ENCODE measurements at regions not wholly inside any gene's neighbourhood (a gene's known extent, or its start where the extent isn't known, plus 50 kb on each side); places are given as distances from the start of the nearest gene placed in this dataset.

- no peak for TF ChIP-seq BCL6B (tag by site-specific recombination; IDR thresholded peaks at IDR 0.05)
- TF ChIP-seq, protein P1, sequence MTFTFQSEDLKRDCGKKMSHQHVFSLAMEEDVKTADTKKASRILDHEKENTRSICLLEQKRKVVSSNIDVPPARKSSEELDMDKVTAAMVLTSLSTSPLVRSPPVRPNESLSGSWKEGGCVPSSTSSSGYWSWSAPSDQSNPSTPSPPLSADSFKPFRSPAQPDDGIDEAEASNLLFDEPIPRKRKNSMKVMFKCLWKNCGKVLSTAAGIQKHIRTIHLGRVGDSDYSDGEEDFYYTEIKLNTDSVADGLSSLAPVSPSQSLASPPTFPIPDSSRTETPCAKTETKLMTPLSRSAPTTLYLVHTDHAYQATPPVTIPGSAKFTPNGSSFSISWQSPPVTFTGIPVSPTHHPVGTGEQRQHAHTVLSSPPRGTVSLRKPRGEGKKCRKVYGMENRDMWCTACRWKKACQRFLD (tag by site-specific recombination; IDR thresholded peaks at IDR 0.05), result no peak
- TF ChIP-seq BCL11A (tag by site-specific recombination; IDR thresholded peaks at IDR 0.05; ENCODE audit: low read depth), result no peak
- CTCF ChIA-PET, result interaction anchor here (1.0 kb wide), 1 partner anchor 40 kb away, joined by 3 read pairs; no protein-coding TSS in a partner anchor
- H3K9me3 ChIP-seq (ENCODE audit: control insufficient read depth, insufficient read depth, low read depth, low read length), result no peaks in the 10 kb centered on the region
- POLR2A ChIA-PET, result no interaction called here
- no peaks in the 10 kb centered on the region for H3K4me1 ChIP-seq (ENCODE audit: control insufficient read depth, insufficient read depth, low read length)
- H3K27ac ChIP-seq (ENCODE audit: extremely low read depth, low read depth, low read length), result no peak overlapping the region
- H3K4me3 ChIP-seq (ENCODE audit: low read depth, low read length), result no peak overlapping the region
- no peaks in the 10 kb centered on the region for H3K36me3 ChIP-seq (ENCODE audit: control insufficient read depth in 2 of 2, insufficient read depth in 1 of 2, low read length in 2 of 2)
Observed at GRCh38 chr4:77268108-77268507, 111.1 kb downstream of the CCNG2 start.

DNA sequence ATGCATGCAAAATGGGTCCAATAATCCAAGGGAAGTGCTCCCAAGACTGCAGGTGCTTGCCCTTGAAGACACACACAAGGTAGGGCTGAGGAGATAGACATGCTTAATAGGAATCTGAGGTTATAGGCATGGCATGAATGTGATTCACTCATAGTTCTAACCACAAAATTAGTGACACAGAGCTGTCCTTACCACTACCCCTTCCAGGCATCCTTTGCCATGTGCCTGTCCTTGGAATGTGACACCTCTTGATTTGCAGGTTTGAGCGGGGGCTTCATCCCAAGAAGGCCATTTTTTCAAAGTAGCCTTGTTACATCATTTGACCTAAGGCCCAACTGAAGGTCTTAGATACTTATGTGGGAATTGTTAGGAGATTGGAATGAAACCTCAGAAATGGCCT is 112.5 kb downstream of the CCNG2 start:
- no peaks in the 10 kb centered on the region for H3K4me1 ChIP-seq (ENCODE audit: control insufficient read depth, insufficient read depth, low read length)
- no peak for TF ChIP-seq ZNF311 (tag by site-specific recombination; IDR thresholded peaks at IDR 0.05; ENCODE audit: borderline replicate concordance)
- TF ChIP-seq ZNF354C (tag by site-specific recombination; IDR thresholded peaks at IDR 0.05; ENCODE audit: borderline replicate concordance, low read depth), result no peak
- TF ChIP-seq ZNF133 (tag by site-specific recombination; IDR thresholded peaks at IDR 0.05), result no peak
- TF ChIP-seq ZNF48 (tag by site-specific recombination; IDR thresholded peaks at IDR 0.05), result no peak
- no peak for TF ChIP-seq ZBTB6 (tag by site-specific recombination; IDR thresholded peaks at IDR 0.05)
- TF ChIP-seq ZNF473 (tag by site-specific recombination; IDR thresholded peaks at IDR 0.05), result no peak
- TF ChIP-seq ZIC2 (tag by site-specific recombination; IDR thresholded peaks at IDR 0.05), result no peak
- no peak for TF ChIP-seq ZNF639 (tag by site-specific recombination; IDR thresholded peaks at IDR 0.05)
- no peak for TF ChIP-seq PRDM10 (tag by site-specific recombination; IDR thresholded peaks at IDR 0.05)
- TF ChIP-seq SP7 (tag by site-specific recombination; IDR thresholded peaks at IDR 0.05), result no peak
- no peak for TF ChIP-seq ZSCAN30 (tag by site-specific recombination; IDR thresholded peaks at IDR 0.05)
- TF ChIP-seq ZNF654 (tag by site-specific recombination; IDR thresholded peaks at IDR 0.05; ENCODE audit: low read depth), result no peak
- no peak for TF ChIP-seq ZNF404 (tag by site-specific recombination; IDR thresholded peaks at IDR 0.05)
- TF ChIP-seq ZNF169 (tag by site-specific recombination; IDR thresholded peaks at IDR 0.05), result no peak
- TF ChIP-seq ZNF324 (tag by site-specific recombination; IDR thresholded peaks at IDR 0.05), result no peak
- TF ChIP-seq REPIN1 (tag by site-specific recombination; IDR thresholded peaks at IDR 0.05; ENCODE audit: low read depth), result no peak
- no peak for TF ChIP-seq GLIS1 (tag by site-specific recombination; IDR thresholded peaks at IDR 0.05)
- TF ChIP-seq, protein P2, sequence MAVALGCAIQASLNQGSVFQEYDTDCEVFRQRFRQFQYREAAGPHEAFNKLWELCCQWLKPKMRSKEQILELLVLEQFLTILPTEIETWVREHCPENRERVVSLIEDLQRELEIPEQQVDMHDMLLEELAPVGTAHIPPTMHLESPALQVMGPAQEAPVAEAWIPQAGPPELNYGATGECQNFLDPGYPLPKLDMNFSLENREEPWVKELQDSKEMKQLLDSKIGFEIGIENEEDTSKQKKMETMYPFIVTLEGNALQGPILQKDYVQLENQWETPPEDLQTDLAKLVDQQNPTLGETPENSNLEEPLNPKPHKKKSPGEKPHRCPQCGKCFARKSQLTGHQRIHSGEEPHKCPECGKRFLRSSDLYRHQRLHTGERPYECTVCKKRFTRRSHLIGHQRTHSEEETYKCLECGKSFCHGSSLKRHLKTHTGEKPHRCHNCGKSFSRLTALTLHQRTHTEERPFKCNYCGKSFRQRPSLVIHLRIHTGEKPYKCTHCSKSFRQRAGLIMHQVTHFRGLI (tag by site-specific recombination; IDR thresholded peaks at IDR 0.05), result no peak
- H3K4me3 ChIP-seq (ENCODE audit: low read depth, low read length), result no peak overlapping the region
- H3K36me3 ChIP-seq (ENCODE audit: control insufficient read depth in 2 of 2, insufficient read depth in 1 of 2, low read length in 2 of 2), result no peaks in the 10 kb centered on the region
- no peaks in the 10 kb centered on the region for H3K9me3 ChIP-seq (ENCODE audit: control insufficient read depth, insufficient read depth, low read depth, low read length)
- CTCF ChIA-PET, result no interaction called here
- POLR2A ChIA-PET, result no interaction called here
- no peak overlapping the region for H3K27ac ChIP-seq (ENCODE audit: extremely low read depth, low read depth, low read length)
